HG02571 (cell line): ENCODE measurements at regions not wholly inside any gene's neighbourhood (a gene's known extent, or its start where the extent isn't known, plus 50 kb on each side); places are given as distances from the start of the nearest gene placed in this dataset.
"Not testable (repeated sequence)": the region's sequence is repeated elsewhere in the genome, so short reads cannot be mapped to it uniquely, and the experiment has no call there.

Experiments
- ATAC-seq: cut with Tn5 transposase; IDR thresholded peaks from one replicate; pipeline ENCODE4 v1.9.1; 2021; ENCODE audit warnings: mild to moderate bottlenecking, moderate library complexity; ENCODE audit not compliant: unreplicated experiment

DNA sequence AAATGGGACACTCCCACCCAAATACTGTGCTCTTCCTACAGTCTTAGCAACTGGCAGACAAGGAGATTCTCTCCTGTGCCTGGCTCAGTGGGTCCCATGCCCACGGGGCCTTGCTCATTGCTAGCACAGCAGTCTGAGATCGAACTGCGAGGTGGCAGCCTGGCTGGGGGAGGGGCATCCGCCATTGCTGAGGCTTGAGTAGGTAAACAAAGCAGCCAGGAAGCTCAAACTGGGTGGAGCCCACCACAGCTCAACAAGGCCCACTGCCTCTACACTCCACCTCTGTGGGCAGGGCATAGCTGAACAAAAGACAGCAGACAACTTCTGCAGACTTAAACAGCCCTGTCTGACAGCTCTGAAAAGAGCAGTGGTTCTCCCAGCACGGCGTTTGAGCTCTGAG lies 174.8 kb downstream of the COL12A1 start:
- not testable (repeated sequence) for ATAC-seq

DNA sequence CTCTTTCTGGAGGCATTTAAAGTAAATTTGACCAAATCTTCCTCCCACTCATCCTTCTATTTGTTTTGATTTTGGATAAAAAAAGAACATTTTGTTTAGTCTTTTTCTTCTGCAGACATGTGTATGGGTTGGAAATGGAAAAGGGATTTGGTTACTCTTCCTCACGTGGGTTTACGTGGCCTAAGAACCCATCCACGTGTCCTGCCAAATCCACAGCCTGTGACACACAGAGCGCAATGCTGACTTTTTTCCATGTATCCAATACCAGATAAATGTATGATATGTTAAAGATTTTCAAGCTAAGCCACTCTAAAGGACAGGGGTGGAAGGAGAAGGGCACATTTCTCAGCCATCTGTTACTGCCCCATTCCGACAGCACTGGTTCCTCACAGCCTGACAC lies 176.5 kb downstream of the COL12A1 start:
- no peak for ATAC-seq

DNA sequence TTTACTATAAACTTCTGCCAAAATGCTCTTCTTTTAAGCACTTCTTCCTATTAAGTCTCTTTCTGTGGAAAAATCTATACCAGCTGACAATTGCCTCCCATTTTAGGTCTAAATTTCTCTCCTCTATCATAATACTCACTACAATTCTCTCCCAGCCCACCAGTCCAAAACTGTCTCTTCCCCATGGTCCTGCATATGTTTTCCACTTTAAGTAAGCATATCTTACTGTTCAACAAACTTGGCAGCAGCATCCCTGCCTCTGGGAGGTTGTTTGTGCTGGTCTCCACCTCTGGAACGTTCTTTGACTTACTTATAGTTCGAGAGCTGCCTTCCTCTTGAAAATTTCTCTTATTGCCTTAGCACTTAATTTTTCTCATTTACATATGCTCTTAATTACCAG lies 180.5 kb downstream of the COL12A1 start:
- ATAC-seq, result no peak

DNA sequence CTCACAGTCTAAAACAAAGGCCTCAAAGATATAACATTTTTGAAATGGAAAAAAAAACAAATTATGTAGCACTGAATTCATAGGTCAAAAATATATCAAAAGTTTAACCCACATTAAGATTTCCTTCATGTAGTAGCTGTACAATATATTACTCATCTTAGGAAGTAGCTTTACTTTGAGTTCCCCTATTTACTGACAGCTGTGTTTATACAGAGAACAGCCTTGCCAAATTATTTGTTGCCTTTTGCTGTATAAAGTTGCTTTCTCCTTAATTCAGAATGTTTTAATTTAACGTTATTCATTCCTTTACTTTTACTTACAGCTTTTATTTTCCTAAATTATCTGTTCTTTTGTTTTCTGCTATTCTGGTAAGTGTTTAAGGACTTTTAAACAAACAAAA lies 181.0 kb downstream of the COL12A1 start:
- ATAC-seq, result no peak

- ATAC-seq, result no peak
Observed at GRCh38 chr6:75023634-75024033, 182.2 kb downstream of the COL12A1 start.

DNA sequence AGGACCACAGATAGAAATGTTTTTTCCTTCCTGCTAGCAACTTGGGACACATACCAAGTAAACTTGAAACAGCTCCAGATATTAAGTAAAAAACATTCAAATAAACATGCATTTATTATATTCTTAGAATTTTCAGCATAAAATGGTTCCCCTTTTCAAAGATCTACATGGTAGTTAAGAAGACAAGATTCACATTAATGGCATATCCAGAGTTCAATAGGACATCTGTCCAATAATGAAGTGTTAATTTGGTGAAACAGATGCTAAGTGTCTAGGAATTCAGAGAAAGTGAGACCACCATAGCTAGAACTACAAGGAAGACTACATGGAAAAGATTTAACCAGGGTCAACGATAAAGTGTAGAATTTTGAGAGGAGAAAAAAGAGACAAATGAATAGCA lies 184.9 kb downstream of the COL12A1 start:
- no peak for ATAC-seq

- ATAC-seq, result no peak
Observed at GRCh38 chr6:75020376-75020775, 185.5 kb downstream of the COL12A1 start.

- no peak for ATAC-seq
Observed at GRCh38 chr6:75012018-75012417, 193.8 kb downstream of the COL12A1 start.

GRCh38 chr6:75003984-75004383 lies 201.9 kb downstream of the COL12A1 start:
- not testable (repeated sequence) for ATAC-seq

- ATAC-seq, result no peak
Observed at GRCh38 chr6:74997646-74998045, 208.2 kb downstream of the COL12A1 start.

DNA sequence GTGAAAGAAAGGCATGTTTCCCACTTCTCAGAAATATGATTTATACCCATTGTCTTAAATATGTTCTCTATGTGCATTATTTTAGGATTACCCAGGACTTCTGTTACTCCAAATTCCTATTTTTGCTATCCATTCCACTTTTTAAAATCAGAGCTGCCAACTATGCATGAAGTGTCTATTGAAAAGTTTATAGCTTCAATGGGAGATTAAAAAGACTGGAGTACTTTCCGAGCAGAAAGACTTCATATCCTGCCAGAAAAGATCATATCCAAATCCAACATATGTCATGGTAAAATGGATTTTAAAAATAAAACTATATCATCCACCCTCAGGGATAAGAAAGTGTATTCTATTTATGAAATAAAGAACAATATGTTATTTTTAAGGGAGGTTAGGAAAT lies 212.7 kb downstream of the COL12A1 start:
- no peak for ATAC-seq

GRCh38 chr6:74991573-74992332 lies 214.1 kb downstream of the COL12A1 start:
- no peak for ATAC-seq

- ATAC-seq, result no peak
Observed at GRCh38 chr6:74979065-74979766, 226.6 kb downstream of the COL12A1 start.

DNA sequence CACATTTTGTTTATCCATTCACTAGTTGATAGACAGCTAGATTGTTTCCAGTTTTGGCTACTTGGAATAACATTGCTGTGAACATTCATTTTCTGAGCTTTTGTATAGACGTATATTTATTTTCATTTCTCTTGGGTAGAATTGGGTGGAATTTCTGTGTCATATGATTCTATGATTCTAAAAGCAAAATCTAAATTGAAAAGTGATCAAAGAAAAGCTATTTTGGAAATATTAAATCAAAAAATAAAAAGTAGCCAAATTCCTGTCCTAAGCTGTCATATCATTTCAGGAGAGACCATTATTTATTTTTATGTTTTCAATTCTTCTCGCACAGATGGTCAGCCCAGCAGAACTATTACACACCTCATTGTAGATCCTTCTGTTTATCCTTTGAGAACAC lies 229.2 kb downstream of the COL12A1 start:
- ATAC-seq, result no peak

DNA sequence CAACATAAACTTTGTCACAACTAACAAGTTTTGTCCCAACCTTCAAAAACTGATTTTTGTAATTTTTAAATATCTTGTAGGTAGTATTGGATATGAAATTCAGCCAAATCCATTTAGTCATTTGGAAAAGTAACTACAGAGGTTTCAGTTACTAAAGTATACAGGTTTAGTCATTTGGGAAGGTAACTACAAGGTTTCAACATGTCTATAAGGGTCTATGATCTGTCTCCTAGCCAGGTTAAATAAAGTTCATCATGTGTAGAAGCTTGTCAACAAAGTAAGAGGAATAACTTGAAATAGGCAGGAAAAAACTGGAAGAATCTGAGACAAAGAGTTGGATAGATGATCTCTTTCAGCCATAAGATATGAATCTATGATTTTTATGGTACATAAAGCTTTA lies 229.8 kb downstream of the COL12A1 start:
- no peak for ATAC-seq

DNA sequence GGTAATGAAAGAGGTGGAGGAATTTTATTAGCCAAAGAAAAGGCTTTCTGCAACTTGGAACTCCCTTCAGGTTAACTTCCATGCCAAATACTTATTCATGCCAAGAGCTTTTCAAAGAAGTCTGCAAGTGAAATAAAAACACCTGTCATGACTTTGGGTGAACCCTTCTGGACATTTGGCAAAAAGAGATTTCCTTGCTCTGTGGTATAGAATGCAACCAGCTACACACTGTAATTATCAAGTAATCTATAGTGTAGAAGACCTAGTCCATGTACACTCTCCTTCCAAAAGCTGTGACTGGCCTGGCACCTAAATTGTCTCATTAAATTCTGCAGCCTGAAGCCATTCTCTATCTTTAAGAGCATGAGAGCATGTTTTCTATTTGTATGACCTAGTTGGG lies 232.3 kb downstream of the COL12A1 start:
- ATAC-seq, result no peak

DNA sequence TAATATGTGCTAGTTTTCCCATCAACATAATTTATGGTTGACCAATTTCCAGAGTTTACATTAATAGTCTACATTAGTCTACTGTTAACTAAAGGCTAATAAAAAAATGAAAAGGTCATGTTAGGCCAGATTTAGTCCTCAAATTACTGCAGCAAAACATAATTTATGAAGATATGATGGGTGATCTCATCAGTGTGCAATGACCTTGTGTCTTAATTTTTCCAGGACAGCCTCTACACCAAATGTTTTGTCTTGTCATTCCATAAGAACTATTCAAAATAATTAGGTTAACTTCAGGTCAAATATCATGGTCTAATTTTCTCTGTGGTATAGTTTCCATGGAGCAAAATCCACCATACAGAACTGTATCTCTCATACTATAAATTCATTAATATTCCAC lies 234.2 kb downstream of the COL12A1 start:
- no peak for ATAC-seq

DNA sequence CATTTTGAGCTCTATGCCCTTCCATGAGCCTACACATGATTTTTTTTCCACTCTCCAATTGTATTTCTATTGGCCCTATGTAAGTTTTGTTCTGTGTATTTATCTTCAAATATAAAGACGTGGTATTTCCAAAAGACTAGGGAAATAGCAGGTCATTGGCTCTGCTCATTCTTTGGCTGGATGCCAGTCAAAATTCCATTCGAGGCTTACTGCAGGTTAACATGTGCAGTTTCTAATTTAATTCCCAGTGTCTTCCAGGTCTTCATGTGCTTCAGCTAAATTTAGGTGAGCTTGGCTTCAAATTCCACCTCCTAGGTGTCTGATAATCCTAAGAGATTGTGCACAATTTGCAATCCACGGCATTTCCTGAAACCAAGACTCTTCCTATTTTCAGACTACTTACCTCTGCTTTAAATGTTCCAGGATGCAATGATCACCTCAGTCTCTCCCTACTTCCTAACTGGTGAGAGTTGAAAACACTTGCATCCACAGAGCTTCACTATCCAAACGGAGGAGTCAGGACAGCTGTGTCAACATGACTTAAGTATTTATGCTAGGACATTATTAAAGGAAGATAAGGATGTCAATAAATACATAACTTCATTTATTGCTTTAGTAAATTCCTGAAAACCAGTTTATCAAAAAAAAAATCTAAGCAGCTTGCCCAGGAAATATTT lies 236.1 kb downstream of the COL12A1 start:
- no peak for ATAC-seq

GRCh38 chr6:74967821-74968220 lies 238.0 kb downstream of the COL12A1 start:
- ATAC-seq, result no peak

DNA sequence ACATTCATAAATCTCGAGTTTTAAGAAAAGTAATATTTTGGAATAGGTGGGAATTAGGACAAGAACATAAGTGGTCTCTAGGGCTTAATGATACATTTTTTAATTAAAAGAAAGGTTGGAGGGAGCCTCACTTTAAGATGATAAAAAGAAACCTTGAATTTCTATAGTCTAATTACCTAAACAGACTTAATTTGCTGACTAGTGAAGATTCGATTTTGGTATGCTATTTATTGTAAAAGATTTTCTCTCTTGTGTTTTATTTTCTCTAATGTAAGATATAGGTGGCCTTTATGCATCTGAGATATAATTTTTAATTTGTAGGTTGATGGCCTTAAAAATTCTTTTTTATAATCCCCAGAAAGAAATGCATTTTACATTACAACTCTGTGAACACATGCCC lies 239.1 kb downstream of the COL12A1 start:
- ATAC-seq, result no peak

- no peak for ATAC-seq
Observed at GRCh38 chr6:74964871-74965441, 240.9 kb downstream of the COL12A1 start.
